ELR (cell line): ENCODE measurements at regions not wholly inside any gene's neighbourhood (a gene's known extent, or its start where the extent isn't known, plus 50 kb on each side); places are given as distances from the start of the nearest gene placed in this dataset.

Source experiments
- DNase-seq: peaks from one replicate; pipeline ENCODE4 v3.0.0-alpha.2; 2015; ENCODE audit warnings: low read depth

GRCh38 chr2:171608168-171608567, 79.1 kb upstream of the DYNC1I2 start:
- no peak for DNase-seq

DNA sequence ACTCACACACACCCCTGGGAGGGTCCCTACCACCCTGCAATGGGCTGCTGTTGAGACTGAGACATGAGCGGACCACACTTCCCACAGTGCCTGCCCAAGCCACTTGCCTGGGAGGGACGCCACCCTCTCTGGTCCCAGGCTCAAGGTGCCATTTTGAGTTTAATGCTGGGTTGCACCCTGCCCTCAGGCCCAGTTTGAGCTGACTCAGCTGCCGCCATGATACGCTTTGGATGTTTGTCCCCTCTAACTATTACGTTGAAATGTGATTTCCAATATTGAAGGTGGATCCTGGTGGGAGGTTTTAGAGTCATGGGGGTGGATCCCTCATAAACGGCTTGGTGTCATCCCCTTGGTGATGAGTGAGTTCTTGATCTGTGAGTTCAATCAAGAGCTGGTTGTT, 76.4 kb upstream of the DYNC1I2 start:
- no peak for DNase-seq

DNA sequence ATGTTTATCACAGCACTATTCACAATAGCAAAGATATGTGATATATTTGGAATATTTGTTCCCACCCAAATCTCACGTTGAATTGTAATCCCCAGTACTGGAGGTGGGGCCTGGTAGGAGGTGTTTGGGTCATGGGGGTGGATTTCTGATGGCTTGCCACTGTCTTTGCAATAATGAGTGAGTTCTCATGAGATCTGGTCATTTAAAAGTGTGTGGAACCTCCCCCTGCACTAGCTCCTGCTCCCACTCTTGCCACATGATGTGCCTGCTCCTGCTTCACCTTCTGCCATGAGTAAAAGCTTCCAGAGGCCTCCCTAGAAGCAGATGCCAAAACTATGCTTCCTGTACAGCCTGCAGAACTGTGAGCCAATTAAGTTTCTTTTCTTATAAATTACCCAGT, 72.2 kb upstream of the DYNC1I2 start:
- peak; percentile 5 for DNase-seq

DNA sequence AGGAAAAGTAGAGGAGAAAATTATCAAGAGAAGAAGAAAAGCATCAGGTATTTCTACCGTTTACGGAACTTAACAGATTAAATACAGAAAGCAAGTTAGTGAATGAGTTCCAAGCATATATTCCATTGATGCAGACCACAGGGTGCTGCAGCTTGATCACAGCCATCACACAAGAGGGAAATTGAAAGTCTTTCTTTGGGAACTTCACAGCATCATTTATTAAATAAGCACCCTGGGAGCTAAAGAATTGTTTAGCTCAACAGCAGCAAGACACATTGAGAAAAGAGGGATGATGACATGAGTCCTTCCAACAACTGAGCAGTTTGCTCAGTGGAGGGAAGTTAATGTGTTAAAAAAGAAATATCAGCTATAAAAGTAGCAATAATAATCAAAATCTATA, 69.3 kb upstream of the DYNC1I2 start:
- DNase-seq, result no peak

DNA sequence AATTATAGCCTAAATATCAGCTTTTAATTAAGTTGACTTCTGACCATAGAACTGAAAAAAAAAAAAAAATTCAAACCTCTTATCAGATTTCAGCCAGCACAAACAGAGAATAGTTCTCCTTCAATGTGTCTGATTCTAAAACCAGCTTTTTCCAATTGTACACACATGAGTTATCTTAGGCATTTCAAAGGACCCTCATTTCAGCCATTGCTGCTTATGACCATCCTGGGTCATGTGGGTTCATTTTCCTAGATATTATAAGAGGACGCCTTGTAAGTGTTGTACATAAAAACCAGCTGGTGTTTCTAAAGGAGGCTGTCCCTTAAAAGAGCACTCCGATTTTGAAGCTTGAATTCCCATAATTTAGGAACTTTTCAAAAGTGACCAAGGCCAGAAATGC, 62.3 kb upstream of the DYNC1I2 start:
- DNase-seq, result no peak

DNA sequence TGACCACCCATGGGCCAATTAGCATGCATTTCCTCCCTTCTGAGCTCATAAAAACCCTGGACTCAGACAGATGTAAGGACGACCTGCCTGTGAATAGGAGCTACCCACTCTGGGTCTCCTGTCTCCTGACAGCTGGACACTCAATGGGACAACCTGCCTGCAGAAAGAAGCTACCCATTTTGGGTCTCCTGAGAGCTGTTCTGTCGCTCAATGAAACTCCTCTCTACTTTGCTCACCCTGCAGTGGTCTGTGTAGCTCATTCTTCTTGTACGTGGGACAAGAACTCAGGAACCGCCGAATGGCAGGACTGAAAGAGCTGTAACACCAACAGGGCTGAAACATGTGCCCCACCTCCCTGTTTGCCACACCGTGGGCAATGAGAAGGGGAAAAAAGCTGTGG, 60.3 kb upstream of the DYNC1I2 start:
- DNase-seq, result no peak

- no peak for DNase-seq
Observed at GRCh38 chr2:171627412-171627811, 59.9 kb upstream of the DYNC1I2 start.

DNA sequence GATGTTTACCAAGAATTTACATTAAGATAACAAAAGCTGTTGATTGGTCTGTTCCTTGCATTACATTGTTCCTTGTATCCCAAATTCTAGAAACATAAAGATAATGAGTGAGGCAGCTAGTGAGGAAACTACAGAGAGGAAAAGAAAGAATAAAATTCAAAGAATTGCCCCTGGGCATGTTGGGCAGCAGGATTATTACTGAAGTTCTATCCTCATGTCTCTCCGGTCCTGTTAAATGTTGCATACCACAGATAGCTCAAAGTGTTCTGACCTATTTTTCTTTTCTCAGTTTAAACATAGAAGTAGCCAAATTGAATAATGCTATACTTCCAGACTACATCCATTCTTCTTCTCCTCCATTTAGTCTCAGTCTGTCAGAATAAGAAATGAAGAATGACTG, 58.2 kb upstream of the DYNC1I2 start:
- no peak for DNase-seq

GRCh38 chr2:171630089-171630770, 57.0 kb upstream of the DYNC1I2 start:
- no peak for DNase-seq

DNA sequence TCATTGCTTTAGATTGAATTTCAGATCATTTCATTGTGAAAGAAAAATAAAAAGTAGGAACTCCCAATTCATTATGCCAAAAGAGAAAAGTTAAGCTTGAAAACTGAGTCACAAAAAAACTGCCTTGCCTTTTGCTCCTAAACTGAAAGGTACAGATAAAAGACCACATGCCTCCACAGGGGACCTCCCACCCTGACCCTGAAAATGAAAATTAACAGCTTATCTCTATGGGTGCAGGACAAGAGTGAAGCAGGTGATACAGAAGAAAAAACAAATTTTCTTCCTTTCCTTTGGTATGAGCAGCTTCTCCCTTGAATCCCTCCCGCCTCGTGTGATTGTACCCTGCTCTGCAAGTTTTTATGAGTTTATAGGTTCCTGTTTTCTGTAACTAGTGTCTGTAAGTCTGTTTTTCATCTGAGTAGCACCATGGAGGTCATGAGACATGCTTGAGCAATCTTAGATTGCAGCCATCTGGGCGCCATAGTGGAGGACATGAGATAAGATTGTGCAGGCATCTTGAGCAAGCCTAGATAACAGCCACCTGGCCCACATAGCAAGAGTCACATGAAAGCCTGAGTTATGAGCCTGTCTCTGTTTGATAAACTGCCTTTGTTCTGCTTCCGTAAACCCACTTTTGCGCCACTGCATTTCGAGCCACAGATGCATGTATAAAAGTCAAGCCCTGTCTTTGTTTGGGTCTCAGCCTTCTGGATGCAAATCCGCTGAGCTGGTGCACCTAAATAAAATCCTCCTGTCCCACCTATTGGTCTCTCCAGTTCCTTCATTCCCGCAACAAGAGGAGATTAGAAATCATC, 56.2 kb upstream of the DYNC1I2 start:
- DNase-seq, result no peak
